Lower leg skin (tissue), 4 donors: ENCODE measurements at regions not wholly inside any gene's neighbourhood (a gene's known extent, or its start where the extent isn't known, plus 50 kb on each side); places are given as distances from the start of the nearest gene placed in this dataset.

Experiments used
- DNase-seq, 2 donors: peaks; one replicate each; pipeline ENCODE4 v3.0.0-alpha.2; 2019; ENCODE audit warnings: low spot score in 2 of 2
- H3K4me3 ChIP-seq: fragments of 200-600 bp; sonication (generic); 2 replicates; pipeline ENCODE4 v1.5.1; 2017; ENCODE audit warnings: mild to moderate bottlenecking, low read depth; ENCODE audit not compliant: poor library complexity, severe bottlenecking
- CTCF ChIP-seq, 3 donors: fragments of 450-650 bp; IDR thresholded peaks; one replicate each; pipeline ENCODE4 v1.5.1; 2016; ENCODE audit warnings: antibody characterized with exemption in 3 of 3, mild to moderate bottlenecking in 3 of 3, moderate library complexity in 2 of 3
- POLR2A ChIP-seq, 2 donors: fragments of 450-650 bp; IDR thresholded peaks; one replicate each; pipeline ENCODE4 v1.6.1; 2016 to 2017; ENCODE audit warnings: antibody characterized with exemption in 2 of 2, mild to moderate bottlenecking in 1 of 2, moderate library complexity in 1 of 2
- WGBS, 2 donors: methylation state at CpG; one replicate each; pipeline ENCODE4 v1.1.5; 2018; 5-methylcytosine and 5-hydroxymethylcytosine counted together
- intact Hi-C: fragments of 100-400 bp; cut with DNase I; formaldehyde crosslinking; loops from one replicate; pipeline ENCODE4 v1.15.0; 2023; ENCODE audit warnings: low total_unique reads

GRCh38 chr7:155997431-155998327, 185.4 kb upstream of the SHH start:
- H3K4me3 ChIP-seq, result no peak overlapping the region

DNA sequence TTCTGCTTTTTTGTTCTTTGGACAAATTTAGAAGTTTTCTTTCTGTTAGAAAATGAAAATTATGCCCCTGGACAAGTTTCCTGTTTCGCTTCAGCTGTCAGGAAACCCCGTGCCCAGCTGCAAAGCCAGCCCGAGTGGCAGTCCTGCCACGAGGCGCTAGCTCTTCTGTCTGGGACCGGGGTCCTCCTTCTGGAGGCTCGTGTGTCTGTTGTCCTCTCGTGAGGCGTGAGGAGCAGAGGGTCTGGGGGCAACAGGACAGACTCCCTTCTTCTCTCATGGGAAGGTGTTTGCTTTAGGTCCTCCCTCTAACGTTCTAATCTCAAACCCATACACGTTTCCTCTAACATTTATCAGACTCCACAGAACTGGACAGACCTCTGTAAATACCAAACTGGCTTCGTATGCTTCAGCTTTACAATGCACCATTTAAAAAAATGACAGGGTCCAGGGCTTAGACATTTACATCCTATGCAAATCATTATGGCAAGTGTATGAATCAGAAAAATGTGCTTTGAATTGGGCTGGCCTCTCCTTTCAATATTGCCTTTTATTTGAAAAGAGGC, 184.5 kb upstream of the SHH start:
- H3K4me3 ChIP-seq, result no peak overlapping the region
- WGBS, 2 donors, result 44 to 50% methylated on average over 12 of the region's 12 CpGs
- DNase-seq, result peak in 1 of 2 donors; percentile 57
- intact Hi-C loops, result no loop called here
- TF ChIP-seq POLR2A (IDR thresholded peaks at IDR 0.05), result no peak
- no peak for TF ChIP-seq CTCF (IDR thresholded peaks at IDR 0.05)

More at GRCh38 chr7:155997431-155998327, 185.4 kb upstream of the SHH start:
- peak in 1 of 2 donors; percentile 57 for DNase-seq
- WGBS, 2 donors, result 47 to 57% methylated on average over 30 to 31 of the region's 35 CpGs
- TF ChIP-seq CTCF (IDR thresholded peaks at IDR 0.05) (no peak), POLR2A (IDR thresholded peaks at IDR 0.05) (no peak)
- intact Hi-C loops, result no loop called here

DNA sequence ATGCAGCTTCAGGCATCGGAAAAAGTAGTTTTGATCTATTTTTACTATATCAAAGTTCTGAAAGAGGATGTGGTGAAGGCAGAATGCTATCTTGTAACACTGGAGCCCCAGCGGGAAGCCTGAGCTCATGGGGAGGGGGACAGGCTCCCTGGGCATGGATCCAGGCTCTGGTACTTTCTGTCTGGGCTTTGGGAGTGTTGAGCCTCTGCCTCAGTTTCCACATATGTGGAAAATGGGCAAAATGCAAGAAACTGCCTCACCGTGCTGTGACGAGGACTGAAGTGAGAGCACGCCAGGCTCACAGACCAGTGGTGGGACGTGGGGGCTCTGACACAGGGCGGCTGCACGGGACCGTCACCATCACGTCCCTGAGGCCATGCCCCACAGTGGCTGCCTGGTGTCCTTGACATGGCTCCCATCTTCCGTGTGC, 182.9 kb upstream of the SHH start:
- intact Hi-C loops, result no loop called here
- TF ChIP-seq POLR2A (IDR thresholded peaks at IDR 0.05) (no peak), CTCF (IDR thresholded peaks at IDR 0.05) (no peak)
- WGBS, 2 donors, result 65 to 80% methylated on average over 11 of the region's 11 CpGs
- DNase-seq, result peak in 1 of 2 donors; percentile 50
- H3K4me3 ChIP-seq, result no peak overlapping the region

DNA sequence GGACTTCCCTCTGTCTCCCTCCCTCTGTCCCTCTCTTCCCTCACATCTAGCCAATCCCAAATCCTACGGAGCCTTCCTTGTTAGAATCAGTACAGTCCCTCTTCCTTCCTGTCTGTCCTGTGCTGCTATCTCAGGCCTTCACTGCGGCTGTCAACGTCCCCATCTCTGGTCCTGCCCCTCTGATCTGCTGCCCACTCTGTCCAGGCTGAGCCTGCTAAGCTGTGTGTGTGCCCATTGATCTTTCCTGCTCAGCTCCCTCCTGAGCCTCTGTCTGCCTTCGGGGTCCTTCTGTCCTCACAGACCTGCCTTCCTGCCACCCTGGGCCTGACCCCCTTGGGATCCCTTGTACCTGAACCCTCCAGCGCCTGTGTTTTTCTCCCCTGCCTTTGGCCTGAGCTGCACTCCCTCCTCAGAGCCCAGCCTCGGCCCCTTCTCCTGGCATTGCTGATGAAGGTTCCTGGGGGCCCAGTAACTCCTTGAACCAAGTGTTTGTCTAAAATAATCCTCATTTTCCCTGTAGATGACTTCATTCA, 182.1 kb upstream of the SHH start:
- intact Hi-C loops, result no loop called here
- TF ChIP-seq POLR2A (IDR thresholded peaks at IDR 0.05), result no peak
- no peak for TF ChIP-seq CTCF (IDR thresholded peaks at IDR 0.05)
- peak in 1 of 2 donors; percentile 57 for DNase-seq
- 71 to 77% methylated on average over 6 of the region's 6 CpGs for WGBS, 2 donors
- H3K4me3 ChIP-seq, result no peak overlapping the region

DNA sequence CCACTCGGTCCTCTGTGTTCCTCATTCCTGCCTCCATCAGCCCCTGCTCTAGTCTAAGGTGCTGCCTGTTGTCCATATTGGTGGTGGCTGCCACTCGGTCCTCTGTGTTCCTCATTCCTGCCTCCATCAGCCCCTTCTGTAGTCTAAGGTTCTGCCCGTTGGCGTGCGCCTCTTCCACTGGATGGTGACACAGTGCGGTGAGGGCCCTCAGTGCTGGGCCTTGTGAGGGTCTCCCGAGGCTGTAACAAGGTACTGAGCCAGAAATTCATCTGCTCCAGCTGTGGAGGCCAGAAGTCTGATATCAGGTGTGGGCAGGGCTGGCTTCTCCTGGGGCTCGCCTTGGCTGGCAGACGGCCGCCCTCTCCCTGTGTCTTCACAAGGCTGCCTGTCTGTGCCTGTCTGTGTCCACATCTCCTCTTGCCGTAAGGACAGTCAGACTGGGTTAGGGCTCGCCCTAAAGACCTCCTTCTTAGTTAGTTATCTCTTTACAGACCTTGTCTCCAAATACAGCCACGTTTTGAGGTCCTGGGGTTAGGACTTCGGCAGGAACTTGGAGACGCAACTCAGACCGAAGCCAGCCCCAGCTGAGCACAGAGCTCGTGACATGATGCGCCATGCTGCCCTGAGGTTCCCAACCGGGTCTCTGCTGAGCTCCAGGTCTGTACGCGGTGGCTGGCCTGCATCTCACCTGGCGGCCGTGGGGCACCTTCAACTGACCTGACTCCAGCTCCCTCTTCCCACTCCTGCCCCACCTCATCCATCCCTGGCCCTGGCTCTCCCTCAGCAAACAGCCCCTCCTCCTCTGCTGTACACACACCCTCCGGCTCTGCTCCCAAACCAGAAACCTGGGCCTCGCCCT, 181.4 kb upstream of the SHH start:
- TF ChIP-seq POLR2A (IDR thresholded peaks at IDR 0.05) (no peak), CTCF (IDR thresholded peaks at IDR 0.05) (no peak)
- WGBS, 2 donors, result 79 to 80% methylated on average over 25 of the region's 25 CpGs
- intact Hi-C loops, result no loop called here
- peak in 1 of 2 donors; percentile 78 for DNase-seq
- H3K4me3 ChIP-seq, result no peak overlapping the region
